ENCODE measurements at regions not wholly inside any gene's neighbourhood (a gene's known extent, or its start where the extent isn't known, plus 50 kb on each side); places are given as distances from the start of the nearest gene placed in this dataset.

GRCh38 chr4:159791334-159791733 lies 688.5 kb downstream of the RAPGEF2 start:
- no peak for TF ChIP-seq CTCF (IDR thresholded peaks at IDR 0.05)
- TF ChIP-seq JUN (IDR thresholded peaks at IDR 0.05) = no peak
- TF ChIP-seq POLR2A (IDR thresholded peaks at IDR 0.05; ENCODE audit: low read length) = no peak
